ENCODE measurements at regions not wholly inside any gene's neighbourhood (a gene's known extent, or its start where the extent isn't known, plus 50 kb on each side); places are given as distances from the start of the nearest gene placed in this dataset.
A peak's percentile ranks its signal among the peaks of the same experiment; 100 is the strongest.

DNA sequence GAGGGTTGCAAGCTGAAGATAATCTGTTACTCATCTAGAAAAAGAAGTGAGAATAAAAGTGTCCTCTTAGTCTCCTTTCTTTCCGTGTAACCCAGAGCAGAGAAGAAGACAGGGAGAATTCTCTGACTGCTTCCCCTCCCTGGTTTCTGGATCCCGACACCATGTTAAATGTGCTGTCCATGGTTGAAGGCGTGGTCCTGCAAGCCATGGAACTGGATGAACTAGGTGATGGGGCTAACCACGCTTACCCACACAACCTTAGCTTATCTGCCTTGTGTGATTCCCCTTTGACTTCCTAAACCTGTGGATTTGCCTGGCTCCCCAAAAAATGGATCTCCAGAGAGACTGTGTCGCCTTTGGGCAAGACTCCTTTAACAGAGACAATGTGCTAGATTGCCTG is 907.6 kb downstream of the FSTL5 start:
- TF ChIP-seq, protein P1, sequence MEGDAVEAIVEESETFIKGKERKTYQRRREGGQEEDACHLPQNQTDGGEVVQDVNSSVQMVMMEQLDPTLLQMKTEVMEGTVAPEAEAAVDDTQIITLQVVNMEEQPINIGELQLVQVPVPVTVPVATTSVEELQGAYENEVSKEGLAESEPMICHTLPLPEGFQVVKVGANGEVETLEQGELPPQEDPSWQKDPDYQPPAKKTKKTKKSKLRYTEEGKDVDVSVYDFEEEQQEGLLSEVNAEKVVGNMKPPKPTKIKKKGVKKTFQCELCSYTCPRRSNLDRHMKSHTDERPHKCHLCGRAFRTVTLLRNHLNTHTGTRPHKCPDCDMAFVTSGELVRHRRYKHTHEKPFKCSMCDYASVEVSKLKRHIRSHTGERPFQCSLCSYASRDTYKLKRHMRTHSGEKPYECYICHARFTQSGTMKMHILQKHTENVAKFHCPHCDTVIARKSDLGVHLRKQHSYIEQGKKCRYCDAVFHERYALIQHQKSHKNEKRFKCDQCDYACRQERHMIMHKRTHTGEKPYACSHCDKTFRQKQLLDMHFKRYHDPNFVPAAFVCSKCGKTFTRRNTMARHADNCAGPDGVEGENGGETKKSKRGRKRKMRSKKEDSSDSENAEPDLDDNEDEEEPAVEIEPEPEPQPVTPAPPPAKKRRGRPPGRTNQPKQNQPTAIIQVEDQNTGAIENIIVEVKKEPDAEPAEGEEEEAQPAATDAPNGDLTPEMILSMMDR (IDR thresholded peaks at IDR 0.05; ENCODE audit: low read depth, low read length) = no peak
- DNase-seq (ENCODE audit: extremely low read depth, low read depth) = no peak

DNA sequence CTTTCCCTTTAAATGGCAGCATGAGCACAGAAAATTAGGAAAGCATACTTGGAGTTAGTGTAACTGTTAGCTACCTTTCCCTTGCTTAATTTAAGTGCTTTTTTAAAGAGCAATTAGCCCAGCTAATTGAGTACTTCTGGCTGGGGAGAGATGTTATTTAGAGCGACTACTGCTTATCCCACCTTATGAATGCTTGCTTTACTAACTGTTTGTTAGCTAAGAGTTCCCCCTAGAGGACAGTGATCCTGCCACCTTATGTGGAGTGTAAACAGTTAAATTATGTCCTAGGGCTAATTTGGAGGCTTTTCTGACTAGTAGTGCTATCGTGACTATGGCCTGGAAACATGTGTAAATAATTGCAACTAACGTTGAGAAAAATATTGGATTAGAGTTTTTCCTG is 909.4 kb downstream of the FSTL5 start:
- DNase-seq (ENCODE audit: extremely low read depth, low read depth) = no peak
- TF ChIP-seq, protein P1 (IDR thresholded peaks at IDR 0.05; ENCODE audit: low read depth, low read length) = no peak

DNA sequence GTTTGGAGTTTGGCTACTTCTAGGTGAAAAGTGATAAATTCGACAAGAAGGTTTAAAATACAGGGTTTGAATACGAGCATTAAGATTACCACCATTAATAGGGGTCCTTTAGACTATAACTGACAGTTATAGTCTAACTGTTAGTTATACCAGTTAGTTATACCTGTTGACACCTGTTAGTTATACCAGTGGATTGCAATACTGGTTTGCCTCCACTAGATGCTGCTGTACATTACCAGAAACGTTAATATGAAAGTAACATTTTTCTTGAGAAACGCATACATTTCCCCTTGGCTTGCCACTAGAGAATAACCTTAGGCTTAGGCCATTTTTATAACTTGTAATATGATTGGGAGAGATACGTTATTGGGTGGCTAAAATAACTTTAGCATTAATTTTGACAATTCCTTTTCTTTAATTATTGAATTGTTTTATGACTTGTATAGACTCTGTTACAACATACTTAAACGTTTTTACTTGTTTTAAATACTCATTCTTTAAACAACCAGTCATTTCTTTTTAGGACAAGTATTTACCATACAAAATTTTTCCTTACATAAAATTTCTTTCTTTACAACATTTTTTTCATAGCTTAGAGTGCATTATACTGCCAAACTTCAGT is 911.2 kb downstream of the FSTL5 start:
- DNase-seq (ENCODE audit: extremely low read depth, low read depth) = no peak
- TF ChIP-seq, protein P1 (IDR thresholded peaks at IDR 0.05; ENCODE audit: low read depth, low read length) = peak; percentile 40

DNA sequence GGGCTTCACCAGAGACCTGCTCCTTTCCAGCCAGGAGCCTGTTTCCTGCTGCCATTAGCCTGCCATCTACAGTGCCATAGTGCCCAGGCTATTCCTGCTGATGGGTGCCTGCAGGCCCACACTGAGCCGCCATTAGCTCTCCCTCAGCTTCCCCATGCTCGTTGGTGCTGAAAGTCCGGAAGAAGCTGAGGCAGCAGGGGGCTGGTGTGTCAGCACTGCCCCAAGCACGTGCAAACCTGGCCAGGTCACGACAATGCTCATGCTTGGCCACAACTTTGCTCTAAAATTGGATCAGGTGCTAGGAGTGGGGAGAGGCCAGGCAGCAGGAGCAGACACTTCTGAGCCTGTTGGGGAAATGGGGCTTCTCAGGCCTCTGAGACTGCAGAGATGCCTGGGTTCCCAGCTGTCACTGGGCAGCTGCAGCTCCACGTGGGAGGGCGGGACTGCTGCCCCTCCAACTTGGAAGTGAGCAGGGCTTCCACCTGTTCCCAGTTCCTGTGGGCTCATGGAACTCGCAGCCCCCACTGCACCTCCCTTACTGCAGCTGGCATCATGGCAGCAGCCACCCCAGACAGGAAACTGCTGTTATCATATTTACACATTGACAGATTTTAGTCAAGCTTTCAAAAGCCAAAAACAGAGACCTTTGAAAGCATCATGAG is 913.9 kb downstream of the FSTL5 start:
- no peak for DNase-seq (ENCODE audit: extremely low read depth, low read depth)
- TF ChIP-seq, protein P1 (IDR thresholded peaks at IDR 0.05; ENCODE audit: low read depth, low read length) = no peak

DNA sequence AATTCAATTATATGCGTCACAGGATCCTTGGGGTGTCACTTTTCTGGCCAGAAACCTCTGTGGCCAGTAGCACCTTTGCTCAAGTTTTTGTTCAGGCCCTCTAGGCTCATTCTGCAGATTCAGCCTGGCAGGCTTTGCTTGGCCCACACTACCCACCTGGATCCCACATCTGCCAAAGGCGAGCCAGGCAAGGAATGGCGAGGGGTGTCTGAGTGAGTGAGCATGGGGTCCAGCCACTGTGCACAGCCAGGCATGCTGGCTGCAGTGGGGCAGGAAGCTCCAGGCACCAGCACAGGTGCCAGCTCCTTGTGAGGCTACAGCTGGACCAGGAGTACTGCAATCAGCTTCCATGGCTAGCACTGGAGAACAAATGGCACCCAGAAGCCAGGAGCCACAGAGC is 914.9 kb downstream of the FSTL5 start:
- TF ChIP-seq, protein P1 (IDR thresholded peaks at IDR 0.05; ENCODE audit: low read depth, low read length) = no peak
- DNase-seq (ENCODE audit: extremely low read depth, low read depth) = no peak

DNA sequence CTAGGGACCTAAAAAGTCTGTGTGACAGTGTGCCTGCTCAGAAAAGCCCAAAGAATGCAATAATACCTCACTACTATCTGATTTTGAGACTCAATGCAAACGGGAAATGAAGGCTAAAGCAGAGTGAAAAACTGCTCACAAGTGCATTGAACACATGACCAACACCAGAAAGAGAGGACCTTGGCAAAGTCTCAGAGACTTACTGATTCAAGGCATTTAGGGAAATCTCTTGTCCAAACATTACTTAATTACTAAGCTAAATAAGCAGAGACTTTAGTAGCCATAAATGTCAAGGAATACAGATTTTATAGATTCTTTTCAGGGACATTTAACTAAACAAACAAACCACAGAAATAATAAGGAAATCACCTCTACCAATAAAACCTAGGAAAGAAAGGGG is 916.0 kb downstream of the FSTL5 start:
- DNase-seq (ENCODE audit: extremely low read depth, low read depth) = no peak
- TF ChIP-seq, protein P1 (IDR thresholded peaks at IDR 0.05; ENCODE audit: low read depth, low read length) = no peak

DNA sequence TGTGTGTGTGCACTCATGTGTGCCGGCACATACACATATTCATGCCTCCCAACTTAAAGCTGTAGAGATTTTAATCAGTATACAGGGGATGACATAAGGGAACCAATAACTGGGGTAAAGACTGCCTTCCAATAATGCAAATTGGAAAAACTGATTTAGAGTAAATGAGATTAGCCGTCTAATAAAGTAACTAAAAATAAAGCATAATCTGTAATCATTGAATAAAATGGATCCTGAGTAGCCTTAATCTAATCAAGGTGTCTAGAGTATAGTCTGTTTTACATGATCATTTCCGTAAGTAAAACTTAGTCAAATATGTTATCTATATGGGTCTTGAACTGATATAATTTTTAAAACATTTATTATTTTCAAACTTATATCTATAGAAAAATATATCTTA is 925.8 kb downstream of the FSTL5 start:
- DNase-seq (ENCODE audit: extremely low read depth, low read depth) = no peak
- TF ChIP-seq, protein P1 (IDR thresholded peaks at IDR 0.05; ENCODE audit: low read depth, low read length) = no peak

All from AG09319 (cell line).